ENCODE measurements at regions not wholly inside any gene's neighbourhood (a gene's known extent, or its start where the extent isn't known, plus 50 kb on each side); places are given as distances from the start of the nearest gene placed in this dataset.
"Not testable (repeated sequence)": the region's sequence is repeated elsewhere in the genome, so short reads cannot be mapped to it uniquely, and the experiment has no call there.

GRCh38 chr5:75818661-75819060 lies 101.4 kb upstream of the POC5 start:
- Mint-ChIP-seq H3K36me3 (no peaks in the 10 kb centered on the region), H3K27me3 (peaks cover 0 to 46% (median 24%) of the 10 kb centered on the region in 5 donors), H3K4me3 (no peak overlapping the region), H3K4me1 (no peaks in the 10 kb centered on the region), H3K27ac (no peak overlapping the region), H3K9me3 (peaks cover 0 to 11% (median 5%) of the 10 kb centered on the region in 11 donors)
- DNase-seq (no peak), ATAC-seq (no peak)
- Histone ChIP-seq H3K9me3 (ENCODE audit: control insufficient read depth in 2 of 3, low read length in 3 of 3) (no peaks in the 10 kb centered on the region), H3K27ac (ENCODE audit: low read depth, low read length) (no peak overlapping the region), H3K27me3 (ENCODE audit: control insufficient read depth in 2 of 2, insufficient read depth in 2 of 2, low read length in 2 of 2) (no peaks in the 10 kb centered on the region), H3K36me3 (ENCODE audit: control insufficient read depth in 2 of 3, insufficient read depth in 3 of 3, low read length in 3 of 3) (no peaks in the 10 kb centered on the region), H3K4me1 (ENCODE audit: control insufficient read depth in 2 of 2, insufficient read depth in 2 of 2, low read length in 2 of 2) (no peaks in the 10 kb centered on the region), H3K4me3 (ENCODE audit: low read length) (no peak overlapping the region)
- POLR2A ChIA-PET: no interaction called here
- CTCF ChIA-PET: no interaction called here
- intact Hi-C loops (cut with micrococcal nuclease): no loop called here

- H3K9me3 ChIP-seq (ENCODE audit: control insufficient read depth in 2 of 3, low read length in 3 of 3); H3K27me3 ChIP-seq (ENCODE audit: control insufficient read depth in 2 of 2, insufficient read depth in 2 of 2, low read length in 2 of 2); H3K27ac Mint-ChIP-seq; H3K36me3 ChIP-seq (ENCODE audit: control insufficient read depth in 2 of 3, insufficient read depth in 3 of 3, low read length in 3 of 3); H3K4me3 ChIP-seq (ENCODE audit: low read length); H3K4me3 Mint-ChIP-seq; POLR2A ChIA-PET; intact Hi-C loops (cut with micrococcal nuclease); CTCF ChIA-PET; H3K4me1 Mint-ChIP-seq; H3K27ac ChIP-seq (ENCODE audit: low read depth, low read length); H3K4me1 ChIP-seq (ENCODE audit: control insufficient read depth in 2 of 2, insufficient read depth in 2 of 2, low read length in 2 of 2); DNase-seq; ATAC-seq: not testable (repeated sequence)
- Mint-ChIP-seq H3K9me3 (peaks cover 0 to 47% (median 20%) of the 10 kb centered on the region in 11 donors), H3K27me3 (peaks cover 0 to 28% (median 18%) of the 10 kb centered on the region in 5 donors), H3K36me3 (peaks cover 0 to 10% (median 0%) of the 10 kb centered on the region in 5 donors)
Observed at GRCh38 chr5:75799695-75800094, 82.5 kb upstream of the POC5 start.

GRCh38 chr5:75769338-75769737 lies 52.1 kb upstream of the POC5 start:
- H3K9me3 Mint-ChIP-seq: peaks cover 12 to 63% (median 43%) of the 10 kb centered on the region in 11 donors
- H3K36me3 ChIP-seq (ENCODE audit: control insufficient read depth in 2 of 3, insufficient read depth in 3 of 3, low read length in 3 of 3); H3K9me3 ChIP-seq (ENCODE audit: control insufficient read depth in 2 of 3, low read length in 3 of 3); CTCF ChIA-PET; H3K27me3 ChIP-seq (ENCODE audit: control insufficient read depth in 2 of 2, insufficient read depth in 2 of 2, low read length in 2 of 2); H3K4me3 ChIP-seq (ENCODE audit: low read length); H3K4me3 Mint-ChIP-seq; H3K27ac ChIP-seq (ENCODE audit: low read depth, low read length); intact Hi-C loops (cut with micrococcal nuclease); ATAC-seq; H3K4me1 Mint-ChIP-seq; DNase-seq; H3K4me1 ChIP-seq (ENCODE audit: control insufficient read depth in 2 of 2, insufficient read depth in 2 of 2, low read length in 2 of 2); H3K27ac Mint-ChIP-seq; POLR2A ChIA-PET: not testable (repeated sequence)
- peaks cover 0 to 20% (median 6%) of the 10 kb centered on the region in 5 donors for H3K36me3 Mint-ChIP-seq
- peaks cover 0 to 50% (median 38%) of the 10 kb centered on the region in 5 donors for H3K27me3 Mint-ChIP-seq

Measured in naive thymus-derived CD4-positive, alpha-beta T cell (primary cell).